WTC11 (cell line): ENCODE measurements at regions not wholly inside any gene's neighbourhood (a gene's known extent, or its start where the extent isn't known, plus 50 kb on each side); places are given as distances from the start of the nearest gene placed in this dataset.

Experiments used
- ATAC-seq: fragments of 200-7000 bp; cut with Tn5 transposase; 2 replicates; pipeline ENCODE4 v1.10.0; 2021; ENCODE audit warnings: mild to moderate bottlenecking, moderate library complexity
- CTCF ChIA-PET: fragments of 300-600 bp; sonication (Branson Sonifier 250); formaldehyde crosslinking; loops from one replicate; lab custom pipeline; 2021; ENCODE audit warnings: antibody characterized with exemption; lab: Charles Lee
- POLR2A ChIA-PET: fragments of 350-600 bp; sonication (Branson Sonifier 250); formaldehyde crosslinking; loops from one replicate; lab custom pipeline; 2021; ENCODE audit warnings: antibody characterized with exemption; lab: Charles Lee
- DNase-seq: peaks from one replicate; pipeline ENCODE4 v3.0.0; 2021; ENCODE audit warnings: low spot score
- H3K27ac Mint-ChIP-seq: 2 replicates; pipeline ENCODE4 v1.8.0; 2021; ENCODE audit warnings: mixed read lengths
- H3K27me3 Mint-ChIP-seq: 2 replicates; pipeline ENCODE4 v1.8.0; 2021; ENCODE audit warnings: low read depth, mild to moderate bottlenecking, moderate library complexity, mixed read lengths
- H3K36me3 Mint-ChIP-seq: 2 replicates; pipeline ENCODE4 v1.8.0; 2021; ENCODE audit warnings: mixed read lengths
- H3K4me1 Mint-ChIP-seq: 2 replicates; pipeline ENCODE4 v1.8.0; 2022; ENCODE audit warnings: mixed read lengths
- H3K4me3 Mint-ChIP-seq: 2 replicates; pipeline ENCODE4 v1.8.0; 2021; ENCODE audit warnings: mild to moderate bottlenecking, moderate library complexity, mixed read lengths
- H3K9me3 Mint-ChIP-seq: 2 replicates; pipeline ENCODE4 v1.8.0; 2021; ENCODE audit warnings: mixed read lengths
- AFF4 ChIP-seq: sonication (generic); formaldehyde crosslinking; IDR thresholded peaks from 2 replicates; pipeline ENCODE4 v1.8.1; 2023; ENCODE audit warnings: mild to moderate bottlenecking, missing genetic modification reagents, borderline replicate concordance
- E2F4 ChIP-seq: sonication (generic); formaldehyde crosslinking; IDR thresholded peaks from 2 replicates; pipeline ENCODE4 v1.8.1; 2022; ENCODE audit warnings: low read depth, mild to moderate bottlenecking, moderate library complexity, missing genetic modification reagents, borderline replicate concordance
- E2F5 ChIP-seq: sonication (generic); formaldehyde crosslinking; IDR thresholded peaks from 2 replicates; pipeline ENCODE4 v1.8.1; 2022; ENCODE audit warnings: mild to moderate bottlenecking, moderate library complexity, missing genetic modification reagents
- ERG ChIP-seq: fragments of 250-450 bp; sonication (Bioruptor Pico); IDR thresholded peaks from 2 replicates; pipeline ENCODE4 v1.8.0; 2021; ENCODE audit warnings: mild to moderate bottlenecking
- FOXP1 ChIP-seq: sonication (generic); formaldehyde crosslinking; IDR thresholded peaks from 2 replicates; pipeline ENCODE4 v1.8.0; 2022; ENCODE audit warnings: missing genetic modification reagents, mild to moderate bottlenecking, moderate library complexity, borderline replicate concordance
- HMGA2 ChIP-seq: fragments of 250-450 bp; sonication (Bioruptor Pico); IDR thresholded peaks from 2 replicates; pipeline ENCODE4 v1.4.0; 2021; ENCODE audit warnings: mild to moderate bottlenecking, moderate library complexity
- IRF1 ChIP-seq: sonication (generic); formaldehyde crosslinking; IDR thresholded peaks from 2 replicates; pipeline ENCODE4 v1.8.0; 2023; ENCODE audit warnings: missing genetic modification reagents
- JAZF1 ChIP-seq: fragments of 250-450 bp; sonication (Bioruptor Pico); IDR thresholded peaks from 2 replicates; pipeline ENCODE4 v1.9.0; 2021; ENCODE audit warnings: moderate library complexity, mild to moderate bottlenecking, inconsistent platforms
- JUN ChIP-seq: sonication (generic); formaldehyde crosslinking; IDR thresholded peaks from 2 replicates; pipeline ENCODE4 v1.8.0; 2023; ENCODE audit warnings: mild to moderate bottlenecking, missing genetic modification reagents
- PREB ChIP-seq: sonication (generic); formaldehyde crosslinking; IDR thresholded peaks from 2 replicates; pipeline ENCODE4 v1.8.1; 2022; ENCODE audit warnings: mild to moderate bottlenecking, missing genetic modification reagents, moderate library complexity, borderline replicate concordance
- RELA ChIP-seq: sonication (generic); formaldehyde crosslinking; IDR thresholded peaks from 2 replicates; pipeline ENCODE4 v1.8.1; 2022; ENCODE audit warnings: missing genetic modification reagents, mild to moderate bottlenecking, borderline replicate concordance
- SP1 ChIP-seq: sonication (generic); formaldehyde crosslinking; conservative IDR thresholded peaks from 2 replicates; pipeline ENCODE4 v1.8.1; 2022; ENCODE audit warnings: missing genetic modification reagents
- TCF7 ChIP-seq: sonication (generic); formaldehyde crosslinking; IDR thresholded peaks from 2 replicates; pipeline ENCODE4 v1.8.0; 2022; ENCODE audit warnings: mild to moderate bottlenecking, low read depth, missing genetic modification reagents, moderate library complexity
- ZBTB43 ChIP-seq: sonication (generic); formaldehyde crosslinking; IDR thresholded peaks from 2 replicates; pipeline ENCODE4 v1.8.1; 2023; ENCODE audit warnings: mild to moderate bottlenecking, missing genetic modification reagents
- ZNF423 ChIP-seq: fragments of 250-450 bp; sonication (Bioruptor Pico); IDR thresholded peaks from 2 replicates; pipeline ENCODE4 v2.1.2; 2022; ENCODE audit warnings: mild to moderate bottlenecking, moderate library complexity
- ZNF532 ChIP-seq: fragments of 250-450 bp; sonication (Bioruptor Pico); IDR thresholded peaks from 2 replicates; pipeline ENCODE4 v1.9.0; 2021; ENCODE audit warnings: mild to moderate bottlenecking, borderline replicate concordance

GRCh38 chr3:102573483-102574028 lies 138.7 kb downstream of the ZPLD1 start (continued):
- TF ChIP-seq E2F5 (CRISPR knock-in tag) (no peak), PREB (CRISPR knock-in tag) (no peak), E2F4 (CRISPR knock-in tag) (no peak)

GRCh38 chr3:102574355-102574754 lies 139.5 kb downstream of the ZPLD1 start:
- no peak overlapping the region for H3K4me3 Mint-ChIP-seq
- no peaks in the 10 kb centered on the region for H3K27me3 Mint-ChIP-seq
- CTCF ChIA-PET = no interaction called here
- H3K36me3 Mint-ChIP-seq = no peaks in the 10 kb centered on the region
- ATAC-seq (no peak), DNase-seq (no peak)
- no peaks in the 10 kb centered on the region for H3K9me3 Mint-ChIP-seq
- POLR2A ChIA-PET = no interaction called here
- no peak overlapping the region for H3K27ac Mint-ChIP-seq
- peaks cover 7% of the 10 kb centered on the region for H3K4me1 Mint-ChIP-seq
- TF ChIP-seq SP1 (CRISPR knock-in tag) = no peak
- TF ChIP-seq JUN (CRISPR knock-in tag) = no peak
- no peak for TF ChIP-seq JAZF1 (CRISPR knock-in tag)
- no peak for TF ChIP-seq HMGA2
- no peak for TF ChIP-seq TCF7 (CRISPR knock-in tag)
- no peak for TF ChIP-seq PREB (CRISPR knock-in tag)
- no peak for TF ChIP-seq IRF1 (CRISPR knock-in tag)
- no peak for TF ChIP-seq ERG (CRISPR knock-in tag)
- TF ChIP-seq AFF4 (CRISPR knock-in tag) = no peak
- TF ChIP-seq RELA (CRISPR knock-in tag) = no peak
- no peak for TF ChIP-seq ZBTB43 (CRISPR knock-in tag)
- no peak for TF ChIP-seq ZNF532 (CRISPR knock-in tag)
- no peak for TF ChIP-seq ZNF423 (CRISPR knock-in tag)
- TF ChIP-seq FOXP1 (CRISPR knock-in tag) = no peak
